ENCODE measurements at regions not wholly inside any gene's neighbourhood (a gene's known extent, or its start where the extent isn't known, plus 50 kb on each side); places are given as distances from the start of the nearest gene placed in this dataset.

GRCh38 chr2:153819501-153819900 lies 52.2 kb upstream of the GALNT13 start:
- TF ChIP-seq ZBTB7A (IDR thresholded peaks at IDR 0.05; ENCODE audit: low read depth), result no peak
- TF ChIP-seq REST (IDR thresholded peaks at IDR 0.05; ENCODE audit: low read depth), result no peak

Data from Ishikawa (cell line).